Middle frontal gyrus (tissue), 1 donor: ENCODE measurements at regions not wholly inside any gene's neighbourhood (a gene's known extent, or its start where the extent isn't known, plus 50 kb on each side); places are given as distances from the start of the nearest gene placed in this dataset.
"Not testable (repeated sequence)": the region's sequence is repeated elsewhere in the genome, so short reads cannot be mapped to it uniquely, and the experiment has no call there.

Source experiments
- DNase-seq: peaks from one replicate; pipeline ENCODE4 v3.0.0-alpha.2; 2015; ENCODE audit warnings: low spot score; ENCODE audit errors: extremely low spot score

GRCh38 chr1:184821658-184822057 lies 67.0 kb upstream of the EDEM3 start:
- no peak for DNase-seq

- DNase-seq = no peak
Observed at GRCh38 chr1:184820956-184821355, 66.3 kb upstream of the EDEM3 start.

GRCh38 chr1:184820218-184820750 lies 65.6 kb upstream of the EDEM3 start:
- no peak for DNase-seq

- no peak for DNase-seq
Observed at GRCh38 chr1:184818646-184819045, 64.0 kb upstream of the EDEM3 start.

GRCh38 chr1:184817003-184817402 lies 62.3 kb upstream of the EDEM3 start:
- DNase-seq = not testable (repeated sequence)

GRCh38 chr1:184813528-184814089 lies 59.0 kb upstream of the EDEM3 start:
- DNase-seq = no peak

- DNase-seq = no peak
Observed at GRCh38 chr1:184811439-184812111, 56.9 kb upstream of the EDEM3 start.

GRCh38 chr1:184810735-184811343 lies 56.2 kb upstream of the EDEM3 start:
- no peak for DNase-seq

GRCh38 chr1:184806296-184806721 lies 51.7 kb upstream of the EDEM3 start:
- no peak for DNase-seq

- peak; percentile 79 for DNase-seq
Observed at GRCh38 chr1:184805667-184806295, 51.1 kb upstream of the EDEM3 start.
